Vagina (tissue), 2 donors: ENCODE measurements at regions not wholly inside any gene's neighbourhood (a gene's known extent, or its start where the extent isn't known, plus 50 kb on each side); places are given as distances from the start of the nearest gene placed in this dataset.

Experiments
- POLR2A ChIP-seq, 2 donors: fragments of 450-650 bp; IDR thresholded peaks; one replicate each; pipeline ENCODE4 v1.6.1; 2017; ENCODE audit warnings: antibody characterized with exemption in 2 of 2, mild to moderate bottlenecking in 2 of 2, moderate library complexity in 2 of 2
- POLR2AphosphoS5 ChIP-seq, 2 donors: sonication (generic); formaldehyde crosslinking; IDR thresholded peaks; one replicate each; pipeline ENCODE4 v1.9.0; 2017; ENCODE audit warnings: antibody characterized with exemption in 2 of 2, mild to moderate bottlenecking in 2 of 2, low read depth in 1 of 2; ENCODE audit not compliant: insufficient read depth in 1 of 2
- TF ChIP-seq, protein P1 (sequence below), 3 experiments: fragments of 450-650 bp in 2 of 3; fragments of 200-600 bp in 1 of 3; sonication (generic) in 1 of 3; IDR thresholded peaks; one replicate each; pipeline ENCODE4 v1.5.1; 2017 to 2019; ENCODE audit warnings: antibody characterized with exemption in 3 of 3, mild to moderate bottlenecking in 2 of 3, moderate library complexity in 2 of 3

GRCh38 chr15:61403884-61404283, 174.8 kb upstream of the RORA start:
- TF ChIP-seq, protein P1, sequence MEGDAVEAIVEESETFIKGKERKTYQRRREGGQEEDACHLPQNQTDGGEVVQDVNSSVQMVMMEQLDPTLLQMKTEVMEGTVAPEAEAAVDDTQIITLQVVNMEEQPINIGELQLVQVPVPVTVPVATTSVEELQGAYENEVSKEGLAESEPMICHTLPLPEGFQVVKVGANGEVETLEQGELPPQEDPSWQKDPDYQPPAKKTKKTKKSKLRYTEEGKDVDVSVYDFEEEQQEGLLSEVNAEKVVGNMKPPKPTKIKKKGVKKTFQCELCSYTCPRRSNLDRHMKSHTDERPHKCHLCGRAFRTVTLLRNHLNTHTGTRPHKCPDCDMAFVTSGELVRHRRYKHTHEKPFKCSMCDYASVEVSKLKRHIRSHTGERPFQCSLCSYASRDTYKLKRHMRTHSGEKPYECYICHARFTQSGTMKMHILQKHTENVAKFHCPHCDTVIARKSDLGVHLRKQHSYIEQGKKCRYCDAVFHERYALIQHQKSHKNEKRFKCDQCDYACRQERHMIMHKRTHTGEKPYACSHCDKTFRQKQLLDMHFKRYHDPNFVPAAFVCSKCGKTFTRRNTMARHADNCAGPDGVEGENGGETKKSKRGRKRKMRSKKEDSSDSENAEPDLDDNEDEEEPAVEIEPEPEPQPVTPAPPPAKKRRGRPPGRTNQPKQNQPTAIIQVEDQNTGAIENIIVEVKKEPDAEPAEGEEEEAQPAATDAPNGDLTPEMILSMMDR (IDR thresholded peaks at IDR 0.05) = no peak
- TF ChIP-seq POLR2A (IDR thresholded peaks at IDR 0.05) (no peak), POLR2AphosphoS5 (IDR thresholded peaks at IDR 0.05; ENCODE audit: insufficient read depth in 1 of 2, low read depth in 1 of 2) (no peak)
